ENCODE measurements at regions not wholly inside any gene's neighbourhood (a gene's known extent, or its start where the extent isn't known, plus 50 kb on each side); places are given as distances from the start of the nearest gene placed in this dataset.

- TF ChIP-seq EZH2phosphoT487 (IDR thresholded peaks at IDR 0.05; ENCODE audit: borderline replicate concordance, low read length) (no peak), CTCF (IDR thresholded peaks at IDR 0.05; ENCODE audit: low read depth, low read length, poor library complexity, severe bottlenecking) (no peak)
These were observed 249.4 kb upstream of the PCDH20 start for GRCh38 chr13:61664801-61665705.
